HEK293 (cell line): ENCODE measurements at regions not wholly inside any gene's neighbourhood (a gene's known extent, or its start where the extent isn't known, plus 50 kb on each side); places are given as distances from the start of the nearest gene placed in this dataset.

ENCODE experiments used
- CTCF ChIP-seq: fragments of 450-650 bp; formaldehyde crosslinking; IDR thresholded peaks from 2 replicates; pipeline ENCODE4 v1.5.1; 2016; ENCODE audit warnings: missing biosample characterization, missing genetic modification characterization
- MZF1 ChIP-seq: fragments of 450-650 bp; formaldehyde crosslinking; IDR thresholded peaks from 2 replicates; pipeline ENCODE4 v1.5.1; 2017; ENCODE audit warnings: missing biosample characterization, missing genetic modification characterization, borderline replicate concordance
- TCF7L2 ChIP-seq: IDR thresholded peaks from 2 replicates; pipeline ENCODE4 v1.6.1; 2011; ENCODE audit warnings: low read depth, mild to moderate bottlenecking, inconsistent platforms, low read length, moderate library complexity, borderline replicate concordance
- YY1 ChIP-seq: fragments of 450-650 bp; formaldehyde crosslinking; IDR thresholded peaks from 2 replicates; pipeline ENCODE4 v1.5.1; 2018; ENCODE audit warnings: missing biosample characterization, missing genetic modification characterization
- ZFP3 ChIP-seq: fragments of 450-650 bp; formaldehyde crosslinking; IDR thresholded peaks from 2 replicates; pipeline ENCODE4 v1.5.1; 2016; ENCODE audit warnings: low read depth, missing biosample characterization, missing genetic modification characterization
- ZNF239 ChIP-seq: fragments of 450-650 bp; formaldehyde crosslinking; IDR thresholded peaks from 2 replicates; pipeline ENCODE4 v1.5.1; 2016; ENCODE audit warnings: missing biosample characterization, missing genetic modification characterization
- ZNF639 ChIP-seq: fragments of 450-650 bp; formaldehyde crosslinking; IDR thresholded peaks from 2 replicates; pipeline ENCODE4 v1.5.1; 2016; ENCODE audit warnings: missing biosample characterization, missing genetic modification characterization
- ZNF692 ChIP-seq: fragments of 450-650 bp; formaldehyde crosslinking; IDR thresholded peaks from 2 replicates; pipeline ENCODE4 v1.5.1; 2016; ENCODE audit warnings: missing biosample characterization, missing genetic modification characterization

GRCh38 chr20:51886341-51886740, 84.0 kb upstream of the SALL4 start:
- TF ChIP-seq CTCF = no peak
- TF ChIP-seq ZNF692 = no peak
- TF ChIP-seq ZNF239 (tag by site-specific recombination) = no peak
- TF ChIP-seq ZFP3 = no peak
- TF ChIP-seq YY1 (tag by site-specific recombination) = no peak
- no peak for TF ChIP-seq ZNF639
- TF ChIP-seq TCF7L2 = no peak
- TF ChIP-seq MZF1 = no peak
